Activated CD8-positive, alpha-beta T cell treated with anti-CD3 and anti-CD28 coated beads for 36 hours (primary cell): ENCODE measurements at regions not wholly inside any gene's neighbourhood (a gene's known extent, or its start where the extent isn't known, plus 50 kb on each side); places are given as distances from the start of the nearest gene placed in this dataset.
"Not testable (repeated sequence)": the region's sequence is repeated elsewhere in the genome, so short reads cannot be mapped to it uniquely, and the experiment has no call there.

ENCODE experiments used
- ATAC-seq: fragments of 200-7000 bp; cut with Tn5 transposase; one replicate; pipeline ENCODE4 v1.10.0; 2021; ENCODE audit warnings: mild to moderate bottlenecking, moderate library complexity
- CTCF ChIA-PET: fragments of 350-600 bp; sonication (Branson Sonifier 250); formaldehyde crosslinking; loops from one replicate; lab custom pipeline; 2021; ENCODE audit warnings: antibody characterized with exemption; lab: Charles Lee
- POLR2A ChIA-PET: fragments of 350-600 bp; sonication (Branson Sonifier 250); formaldehyde crosslinking; loops from one replicate; lab custom pipeline; 2021; ENCODE audit warnings: antibody characterized with exemption; lab: Charles Lee
- DNase-seq: peaks from one replicate; pipeline ENCODE4 v3.0.0-alpha.2; 2020
- H3K27ac Mint-ChIP-seq: one replicate; pipeline ENCODE4 v1.8.0; 2021; ENCODE audit warnings: mild to moderate bottlenecking, mixed read lengths
- H3K27me3 Mint-ChIP-seq: one replicate; pipeline ENCODE4 v1.8.0; 2021; ENCODE audit warnings: mixed read lengths
- H3K36me3 Mint-ChIP-seq: one replicate; pipeline ENCODE4 v1.8.0; 2021; ENCODE audit warnings: low read depth, mixed read lengths
- H3K4me1 Mint-ChIP-seq: one replicate; pipeline ENCODE4 v1.8.0; 2021; ENCODE audit warnings: low read depth, mixed read lengths
- H3K4me3 Mint-ChIP-seq: one replicate; pipeline ENCODE4 v1.8.0; 2021; ENCODE audit warnings: mild to moderate bottlenecking, moderate library complexity, mixed read lengths
- H3K9me3 Mint-ChIP-seq: one replicate; pipeline ENCODE4 v1.8.0; 2021; ENCODE audit warnings: mixed read lengths
- CTCF ChIP-seq: fragments of 200-600 bp; IDR thresholded peaks from one replicate; pipeline ENCODE4 v1.8.0; 2022; ENCODE audit warnings: antibody characterized with exemption, mild to moderate bottlenecking
- intact Hi-C: fragments of 100-400 bp; cut with micrococcal nuclease; formaldehyde crosslinking; loops from one replicate; pipeline ENCODE4 v1.10.0; 2022

- H3K4me3 Mint-ChIP-seq, result no peak overlapping the region
- H3K27ac Mint-ChIP-seq, result no peak overlapping the region
- no peak for DNase-seq
- ATAC-seq, result no peak
- H3K27me3 Mint-ChIP-seq, result no peaks in the 10 kb centered on the region
- H3K36me3 Mint-ChIP-seq, result no peaks in the 10 kb centered on the region
- intact Hi-C loops, result no loop called here
- POLR2A ChIA-PET, result no interaction called here
- TF ChIP-seq CTCF, result no peak
- CTCF ChIA-PET, result interaction anchor here (0.6 to 2.6 kb wide), 4 partner anchors 10 to 82 kb away, joined by 3 to 11 read pairs (median 3); no protein-coding TSS in a partner anchor
- H3K9me3 Mint-ChIP-seq, result no peaks in the 10 kb centered on the region
- H3K4me1 Mint-ChIP-seq, result no peaks in the 10 kb centered on the region
These were observed 248.0 kb downstream of the S1PR1 start for GRCh38 chr1:101484689-101485338.

- no peak for ATAC-seq
- intact Hi-C loops, result no loop called here
- no peak for TF ChIP-seq CTCF
- no peak for DNase-seq
- Mint-ChIP-seq H3K9me3 (peaks cover 2% of the 10 kb centered on the region), H3K36me3 (no peaks in the 10 kb centered on the region), H3K27me3 (no peaks in the 10 kb centered on the region), H3K4me3 (no peak overlapping the region), H3K27ac (no peak overlapping the region), H3K4me1 (no peaks in the 10 kb centered on the region)
- ChIA-PET CTCF (interaction anchor here (0.7 to 2.6 kb wide), 3 partner anchors 11 to 23 kb away, joined by 3 to 11 read pairs (median 3); no protein-coding TSS in a partner anchor), POLR2A (no interaction called here)
These were observed 248.9 kb downstream of the S1PR1 start for GRCh38 chr1:101485712-101486111.

- H3K36me3 Mint-ChIP-seq, intact Hi-C loops, ATAC-seq: not testable (repeated sequence)
These were observed 255.3 kb downstream of the S1PR1 start for GRCh38 chr1:101492144-101492543.

GRCh38 chr1:101493920-101494319, 257.1 kb downstream of the S1PR1 start:
- H3K27me3 Mint-ChIP-seq, POLR2A ChIA-PET: not testable (repeated sequence)

More at GRCh38 chr1:101492144-101492543, 255.3 kb downstream of the S1PR1 start:
- POLR2A ChIA-PET, H3K9me3 Mint-ChIP-seq, H3K4me3 Mint-ChIP-seq, H3K4me1 Mint-ChIP-seq, DNase-seq, H3K27ac Mint-ChIP-seq, H3K27me3 Mint-ChIP-seq: not testable (repeated sequence)
- CTCF ChIA-PET, result interaction anchor here (1.6 kb wide), 1 partner anchor 10 kb away, joined by 4 read pairs; no protein-coding TSS in a partner anchor

GRCh38 chr1:101496109-101496508, 259.3 kb downstream of the S1PR1 start:
- ChIA-PET CTCF (interaction anchor here (1.1 kb wide), 1 partner anchor 10 kb away, joined by 3 read pairs; no protein-coding TSS in a partner anchor), POLR2A (no interaction called here)
- no peak overlapping the region for H3K4me3 Mint-ChIP-seq
- no peak for TF ChIP-seq CTCF
- no peaks in the 10 kb centered on the region for H3K27me3 Mint-ChIP-seq
- no peaks in the 10 kb centered on the region for H3K36me3 Mint-ChIP-seq
- intact Hi-C loops, result no loop called here
- peak; percentile 16 for DNase-seq
- H3K27ac Mint-ChIP-seq, result no peak overlapping the region
- H3K4me1 Mint-ChIP-seq, result no peaks in the 10 kb centered on the region
- no peaks in the 10 kb centered on the region for H3K9me3 Mint-ChIP-seq
- peak; percentile 89 for ATAC-seq

More at GRCh38 chr1:101493920-101494319, 257.1 kb downstream of the S1PR1 start:
- DNase-seq, H3K36me3 Mint-ChIP-seq, ATAC-seq, intact Hi-C loops, H3K4me1 Mint-ChIP-seq, H3K27ac Mint-ChIP-seq, H3K9me3 Mint-ChIP-seq, H3K4me3 Mint-ChIP-seq: not testable (repeated sequence)
- CTCF ChIA-PET, result interaction anchor here (0.6 to 2.1 kb wide), 3 partner anchors 13 to 184 kb away, joined by 3 to 10 read pairs (median 3); no protein-coding TSS in a partner anchor

- no peak overlapping the region for H3K27ac Mint-ChIP-seq
- no peaks in the 10 kb centered on the region for H3K36me3 Mint-ChIP-seq
- no peaks in the 10 kb centered on the region for H3K4me1 Mint-ChIP-seq
- no peak for DNase-seq
- H3K27me3 Mint-ChIP-seq, result no peaks in the 10 kb centered on the region
- TF ChIP-seq CTCF, result no peak
- CTCF ChIA-PET, result no interaction called here
- intact Hi-C loops, result no loop called here
- POLR2A ChIA-PET, result no interaction called here
- no peaks in the 10 kb centered on the region for H3K9me3 Mint-ChIP-seq
- no peak for ATAC-seq
- H3K4me3 Mint-ChIP-seq, result no peak overlapping the region
These were observed 261.2 kb downstream of the S1PR1 start for GRCh38 chr1:101497881-101498559.

GRCh38 chr1:101504106-101504505, 267.3 kb downstream of the S1PR1 start:
- CTCF ChIA-PET, H3K4me1 Mint-ChIP-seq, H3K27me3 Mint-ChIP-seq, DNase-seq, H3K4me3 Mint-ChIP-seq, H3K9me3 Mint-ChIP-seq, H3K36me3 Mint-ChIP-seq, ATAC-seq, POLR2A ChIA-PET, intact Hi-C loops, H3K27ac Mint-ChIP-seq: not testable (repeated sequence)

- H3K9me3 Mint-ChIP-seq, H3K4me1 Mint-ChIP-seq, H3K4me3 Mint-ChIP-seq, ATAC-seq, POLR2A ChIA-PET, intact Hi-C loops, H3K27ac Mint-ChIP-seq, H3K27me3 Mint-ChIP-seq, H3K36me3 Mint-ChIP-seq, DNase-seq: not testable (repeated sequence)
- CTCF ChIA-PET, result interaction anchor here (1.1 to 2.4 kb wide), 14 partner anchors 15 to 349 kb away, joined by 3 to 23 read pairs (median 8); no protein-coding TSS in a partner anchor
These were observed 268.4 kb downstream of the S1PR1 start for GRCh38 chr1:101505240-101505639.
